SK-N-SH treated with all-trans-retinoic acid at 6 μM for 48 hours (cell line): ENCODE measurements at regions not wholly inside any gene's neighbourhood (a gene's known extent, or its start where the extent isn't known, plus 50 kb on each side); places are given as distances from the start of the nearest gene placed in this dataset.

Source experiments
- ATAC-seq: fragments of 200-7000 bp; cut with Tn5 transposase; 3 replicates; pipeline ENCODE4 v1.9.1; 2020; ENCODE audit warnings: mild to moderate bottlenecking, moderate library complexity
- ARNTL ChIP-seq: fragments of 450-650 bp; formaldehyde crosslinking; IDR thresholded peaks from 2 replicates; pipeline ENCODE4 v1.5.0; 2020; ENCODE audit warnings: low read depth, mild to moderate bottlenecking, moderate library complexity, borderline replicate concordance
- CSDC2 ChIP-seq: fragments of 250-450 bp; sonication (Bioruptor Pico); IDR thresholded peaks from 2 replicates; pipeline ENCODE4 v1.5.0; 2020; ENCODE audit warnings: mild to moderate bottlenecking, moderate library complexity
- GLIS3 ChIP-seq: fragments of 250-450 bp; sonication (Bioruptor Pico); IDR thresholded peaks from 2 replicates; pipeline ENCODE4 v1.5.0; 2020; ENCODE audit warnings: mild to moderate bottlenecking, moderate library complexity
- OSR1 ChIP-seq: fragments of 250-450 bp; sonication (Bioruptor Pico); IDR thresholded peaks from 2 replicates; pipeline ENCODE4 v1.8.0; 2022; ENCODE audit warnings: moderate library complexity, mild to moderate bottlenecking, inconsistent platforms
- PPARA ChIP-seq: fragments of 250-450 bp; sonication (Bioruptor Pico); IDR thresholded peaks from 2 replicates; pipeline ENCODE4 v1.5.0; 2020; ENCODE audit warnings: mild to moderate bottlenecking, borderline replicate concordance
- RARB ChIP-seq: fragments of 250-450 bp; sonication (Bioruptor Pico); IDR thresholded peaks from 2 replicates; pipeline ENCODE4 v1.8.0; 2021; ENCODE audit warnings: mild to moderate bottlenecking, moderate library complexity
- TCF4 ChIP-seq: fragments of 250-450 bp; sonication (Bioruptor Pico); IDR thresholded peaks from 2 replicates; pipeline ENCODE4 v1.8.0; 2021; ENCODE audit warnings: mild to moderate bottlenecking, moderate library complexity, borderline replicate concordance
- TOX ChIP-seq: fragments of 250-450 bp; sonication (Bioruptor Pico); IDR thresholded peaks from 2 replicates; pipeline ENCODE4 v1.8.0; 2021; ENCODE audit warnings: mild to moderate bottlenecking, moderate library complexity, borderline replicate concordance
- ZC3H10 ChIP-seq: fragments of 250-450 bp; sonication (Bioruptor Pico); IDR thresholded peaks from 2 replicates; pipeline ENCODE4 v1.5.1; 2021; ENCODE audit warnings: mild to moderate bottlenecking, moderate library complexity
- ZFP3 ChIP-seq: fragments of 250-450 bp; sonication (Bioruptor Pico); IDR thresholded peaks from 2 replicates; pipeline ENCODE4 v1.5.0; 2020; ENCODE audit warnings: mild to moderate bottlenecking, moderate library complexity
- ZNF565 ChIP-seq: fragments of 450-650 bp; formaldehyde crosslinking; conservative IDR thresholded peaks from 2 replicates; pipeline ENCODE4 v1.5.0; 2020; ENCODE audit warnings: low read depth, mild to moderate bottlenecking, moderate library complexity
- ZNF70 ChIP-seq: fragments of 450-650 bp; formaldehyde crosslinking; IDR thresholded peaks from 2 replicates; pipeline ENCODE4 v1.5.0; 2020; ENCODE audit warnings: mild to moderate bottlenecking, moderate library complexity
- ZNF8 ChIP-seq: fragments of 450-650 bp; formaldehyde crosslinking; IDR thresholded peaks from 2 replicates; pipeline ENCODE4 v1.5.0; 2020; ENCODE audit warnings: mild to moderate bottlenecking, moderate library complexity
- TF ChIP-seq, protein P1 (sequence below): fragments of 250-450 bp; sonication (Bioruptor Pico); IDR thresholded peaks from 2 replicates; pipeline ENCODE4 v1.8.0; 2021; ENCODE audit warnings: low read depth, mild to moderate bottlenecking, moderate library complexity, borderline replicate concordance
- TF ChIP-seq, protein P2 (sequence below): fragments of 250-450 bp; sonication (Bioruptor Pico); IDR thresholded peaks from 2 replicates; pipeline ENCODE4 v1.5.0; 2020; ENCODE audit warnings: mild to moderate bottlenecking, moderate library complexity
- TF ChIP-seq, protein P3 (sequence below): fragments of 250-450 bp; sonication (Bioruptor Pico); IDR thresholded peaks from 2 replicates; pipeline ENCODE4 v1.5.1; 2021; ENCODE audit warnings: mild to moderate bottlenecking, moderate library complexity
- TF ChIP-seq, protein P4 (sequence below): fragments of 250-450 bp; sonication (Bioruptor Pico); IDR thresholded peaks from 2 replicates; pipeline ENCODE4 v1.8.0; 2020; ENCODE audit warnings: mild to moderate bottlenecking, moderate library complexity, borderline replicate concordance
- TF ChIP-seq, protein P5 (sequence below): fragments of 250-450 bp; sonication (Bioruptor Pico); IDR thresholded peaks from 2 replicates; pipeline ENCODE4 v1.5.1; 2020; ENCODE audit warnings: low read depth, mild to moderate bottlenecking, moderate library complexity

DNA sequence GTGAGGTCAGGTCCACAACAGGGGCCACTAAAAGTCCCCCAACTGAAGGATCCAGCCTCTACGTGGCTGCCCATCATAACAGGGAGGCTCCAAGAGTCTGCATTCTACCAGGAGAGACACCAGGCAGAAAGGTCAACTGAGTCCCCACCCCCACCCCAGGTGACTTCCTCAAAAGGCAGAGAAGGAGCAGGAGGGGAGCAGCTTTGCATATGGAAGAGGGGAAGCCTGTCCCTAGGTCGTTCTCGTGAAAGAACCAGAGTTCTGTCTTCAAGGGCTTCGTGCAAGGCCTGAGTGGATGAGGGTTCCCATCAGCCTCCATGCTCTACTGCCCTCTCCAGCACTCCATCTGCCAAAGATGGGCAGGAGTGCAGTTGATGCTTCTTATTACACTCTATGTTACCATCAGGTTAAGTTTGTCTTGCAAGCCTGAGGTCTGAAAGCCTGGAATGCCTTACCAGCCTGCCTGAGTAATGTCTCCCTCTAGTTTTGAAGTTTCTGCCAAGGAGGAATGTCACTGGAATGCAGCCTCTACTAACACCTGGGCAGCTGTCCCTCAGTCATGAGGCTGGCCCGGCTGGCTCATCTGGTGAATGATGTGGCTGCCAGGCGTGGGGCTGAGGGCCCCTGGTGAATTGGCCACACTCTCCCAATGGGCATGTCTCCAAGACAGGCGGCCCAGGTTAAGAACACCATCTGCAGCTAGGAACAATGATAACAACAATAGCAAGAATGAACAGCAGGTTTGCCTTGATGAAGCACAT is 54.3 kb upstream of the SMNDC1 start:
- no peak for TF ChIP-seq ZNF70
- TF ChIP-seq, protein P1, sequence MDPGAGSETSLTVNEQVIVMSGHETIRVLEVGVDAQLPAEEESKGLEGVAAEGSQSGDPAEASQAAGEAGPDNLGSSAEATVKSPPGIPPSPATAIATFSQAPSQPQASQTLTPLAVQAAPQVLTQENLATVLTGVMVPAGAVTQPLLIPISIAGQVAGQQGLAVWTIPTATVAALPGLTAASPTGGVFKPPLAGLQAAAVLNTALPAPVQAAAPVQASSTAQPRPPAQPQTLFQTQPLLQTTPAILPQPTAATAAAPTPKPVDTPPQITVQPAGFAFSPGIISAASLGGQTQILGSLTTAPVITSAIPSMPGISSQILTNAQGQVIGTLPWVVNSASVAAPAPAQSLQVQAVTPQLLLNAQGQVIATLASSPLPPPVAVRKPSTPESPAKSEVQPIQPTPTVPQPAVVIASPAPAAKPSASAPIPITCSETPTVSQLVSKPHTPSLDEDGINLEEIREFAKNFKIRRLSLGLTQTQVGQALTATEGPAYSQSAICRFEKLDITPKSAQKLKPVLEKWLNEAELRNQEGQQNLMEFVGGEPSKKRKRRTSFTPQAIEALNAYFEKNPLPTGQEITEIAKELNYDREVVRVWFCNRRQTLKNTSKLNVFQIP, result no peak
- no peak for TF ChIP-seq ZNF8 (CRISPR knock-in tag)
- TF ChIP-seq, protein P2, sequence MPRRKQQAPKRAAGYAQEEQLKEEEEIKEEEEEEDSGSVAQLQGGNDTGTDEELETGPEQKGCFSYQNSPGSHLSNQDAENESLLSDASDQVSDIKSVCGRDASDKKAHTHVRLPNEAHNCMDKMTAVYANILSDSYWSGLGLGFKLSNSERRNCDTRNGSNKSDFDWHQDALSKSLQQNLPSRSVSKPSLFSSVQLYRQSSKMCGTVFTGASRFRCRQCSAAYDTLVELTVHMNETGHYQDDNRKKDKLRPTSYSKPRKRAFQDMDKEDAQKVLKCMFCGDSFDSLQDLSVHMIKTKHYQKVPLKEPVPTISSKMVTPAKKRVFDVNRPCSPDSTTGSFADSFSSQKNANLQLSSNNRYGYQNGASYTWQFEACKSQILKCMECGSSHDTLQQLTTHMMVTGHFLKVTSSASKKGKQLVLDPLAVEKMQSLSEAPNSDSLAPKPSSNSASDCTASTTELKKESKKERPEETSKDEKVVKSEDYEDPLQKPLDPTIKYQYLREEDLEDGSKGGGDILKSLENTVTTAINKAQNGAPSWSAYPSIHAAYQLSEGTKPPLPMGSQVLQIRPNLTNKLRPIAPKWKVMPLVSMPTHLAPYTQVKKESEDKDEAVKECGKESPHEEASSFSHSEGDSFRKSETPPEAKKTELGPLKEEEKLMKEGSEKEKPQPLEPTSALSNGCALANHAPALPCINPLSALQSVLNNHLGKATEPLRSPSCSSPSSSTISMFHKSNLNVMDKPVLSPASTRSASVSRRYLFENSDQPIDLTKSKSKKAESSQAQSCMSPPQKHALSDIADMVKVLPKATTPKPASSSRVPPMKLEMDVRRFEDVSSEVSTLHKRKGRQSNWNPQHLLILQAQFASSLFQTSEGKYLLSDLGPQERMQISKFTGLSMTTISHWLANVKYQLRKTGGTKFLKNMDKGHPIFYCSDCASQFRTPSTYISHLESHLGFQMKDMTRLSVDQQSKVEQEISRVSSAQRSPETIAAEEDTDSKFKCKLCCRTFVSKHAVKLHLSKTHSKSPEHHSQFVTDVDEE (CRISPR knock-in tag), result no peak
- no peak for TF ChIP-seq RARB (CRISPR knock-in tag)
- TF ChIP-seq GLIS3, result no peak
- no peak for TF ChIP-seq ZFP3
- TF ChIP-seq, protein P3, sequence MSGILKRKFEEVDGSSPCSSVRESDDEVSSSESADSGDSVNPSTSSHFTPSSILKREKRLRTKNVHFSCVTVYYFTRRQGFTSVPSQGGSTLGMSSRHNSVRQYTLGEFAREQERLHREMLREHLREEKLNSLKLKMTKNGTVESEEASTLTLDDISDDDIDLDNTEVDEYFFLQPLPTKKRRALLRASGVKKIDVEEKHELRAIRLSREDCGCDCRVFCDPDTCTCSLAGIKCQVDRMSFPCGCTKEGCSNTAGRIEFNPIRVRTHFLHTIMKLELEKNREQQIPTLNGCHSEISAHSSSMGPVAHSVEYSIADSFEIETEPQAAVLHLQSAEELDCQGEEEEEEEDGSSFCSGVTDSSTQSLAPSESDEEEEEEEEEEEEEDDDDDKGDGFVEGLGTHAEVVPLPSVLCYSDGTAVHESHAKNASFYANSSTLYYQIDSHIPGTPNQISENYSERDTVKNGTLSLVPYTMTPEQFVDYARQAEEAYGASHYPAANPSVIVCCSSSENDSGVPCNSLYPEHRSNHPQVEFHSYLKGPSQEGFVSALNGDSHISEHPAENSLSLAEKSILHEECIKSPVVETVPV (CRISPR knock-in tag), result no peak
- no peak for TF ChIP-seq TOX
- TF ChIP-seq, protein P4, sequence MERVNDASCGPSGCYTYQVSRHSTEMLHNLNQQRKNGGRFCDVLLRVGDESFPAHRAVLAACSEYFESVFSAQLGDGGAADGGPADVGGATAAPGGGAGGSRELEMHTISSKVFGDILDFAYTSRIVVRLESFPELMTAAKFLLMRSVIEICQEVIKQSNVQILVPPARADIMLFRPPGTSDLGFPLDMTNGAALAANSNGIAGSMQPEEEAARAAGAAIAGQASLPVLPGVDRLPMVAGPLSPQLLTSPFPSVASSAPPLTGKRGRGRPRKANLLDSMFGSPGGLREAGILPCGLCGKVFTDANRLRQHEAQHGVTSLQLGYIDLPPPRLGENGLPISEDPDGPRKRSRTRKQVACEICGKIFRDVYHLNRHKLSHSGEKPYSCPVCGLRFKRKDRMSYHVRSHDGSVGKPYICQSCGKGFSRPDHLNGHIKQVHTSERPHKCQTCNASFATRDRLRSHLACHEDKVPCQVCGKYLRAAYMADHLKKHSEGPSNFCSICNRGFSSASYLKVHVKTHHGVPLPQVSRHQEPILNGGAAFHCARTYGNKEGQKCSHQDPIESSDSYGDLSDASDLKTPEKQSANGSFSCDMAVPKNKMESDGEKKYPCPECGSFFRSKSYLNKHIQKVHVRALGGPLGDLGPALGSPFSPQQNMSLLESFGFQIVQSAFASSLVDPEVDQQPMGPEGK (CRISPR knock-in tag), result no peak
- TF ChIP-seq, protein P5, sequence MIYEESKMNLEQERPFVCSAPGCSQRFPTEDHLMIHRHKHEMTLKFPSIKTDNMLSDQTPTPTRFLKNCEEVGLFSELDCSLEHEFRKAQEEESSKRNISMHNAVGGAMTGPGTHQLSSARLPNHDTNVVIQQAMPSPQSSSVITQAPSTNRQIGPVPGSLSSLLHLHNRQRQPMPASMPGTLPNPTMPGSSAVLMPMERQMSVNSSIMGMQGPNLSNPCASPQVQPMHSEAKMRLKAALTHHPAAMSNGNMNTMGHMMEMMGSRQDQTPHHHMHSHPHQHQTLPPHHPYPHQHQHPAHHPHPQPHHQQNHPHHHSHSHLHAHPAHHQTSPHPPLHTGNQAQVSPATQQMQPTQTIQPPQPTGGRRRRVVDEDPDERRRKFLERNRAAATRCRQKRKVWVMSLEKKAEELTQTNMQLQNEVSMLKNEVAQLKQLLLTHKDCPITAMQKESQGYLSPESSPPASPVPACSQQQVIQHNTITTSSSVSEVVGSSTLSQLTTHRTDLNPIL (CRISPR knock-in tag), result no peak
- TF ChIP-seq TCF4, result no peak
- no peak for TF ChIP-seq ZC3H10
- no peak for ATAC-seq

DNA sequence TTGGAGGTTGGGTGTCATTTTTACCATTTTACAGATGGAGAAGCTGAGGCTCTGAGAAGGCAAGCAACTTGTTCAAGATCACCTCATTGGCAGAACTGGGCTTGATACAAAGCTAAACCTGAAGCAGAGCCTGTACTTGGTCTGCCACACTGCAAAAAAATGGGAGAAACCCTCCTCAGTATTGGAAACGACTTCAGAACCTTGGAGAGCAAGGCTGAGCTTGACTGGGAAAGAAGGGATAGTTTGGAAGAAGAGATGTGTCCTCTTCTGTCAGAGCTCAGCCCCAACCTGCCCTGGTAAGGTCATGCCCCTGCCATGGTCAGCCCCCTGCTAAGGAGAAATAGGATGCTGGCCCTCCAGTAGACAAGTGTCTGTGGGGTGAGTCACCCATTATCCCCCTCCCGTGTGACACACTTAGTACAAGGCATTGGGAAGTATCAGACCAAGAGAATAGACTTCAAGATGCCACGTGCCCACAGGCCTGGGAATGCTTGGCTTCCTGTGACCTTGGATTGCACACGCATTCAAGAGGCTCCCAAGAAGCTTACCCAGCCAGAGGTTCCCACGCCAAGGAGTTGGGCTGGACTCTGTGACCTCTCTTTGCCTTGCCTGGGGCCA is 56.2 kb upstream of the SMNDC1 start:
- peak; percentile 28 for ATAC-seq
- no peak for TF ChIP-seq ARNTL (CRISPR knock-in tag)
- TF ChIP-seq, protein P3 (CRISPR knock-in tag), result no peak
- TF ChIP-seq, all 23 proteins: peak for 0

DNA sequence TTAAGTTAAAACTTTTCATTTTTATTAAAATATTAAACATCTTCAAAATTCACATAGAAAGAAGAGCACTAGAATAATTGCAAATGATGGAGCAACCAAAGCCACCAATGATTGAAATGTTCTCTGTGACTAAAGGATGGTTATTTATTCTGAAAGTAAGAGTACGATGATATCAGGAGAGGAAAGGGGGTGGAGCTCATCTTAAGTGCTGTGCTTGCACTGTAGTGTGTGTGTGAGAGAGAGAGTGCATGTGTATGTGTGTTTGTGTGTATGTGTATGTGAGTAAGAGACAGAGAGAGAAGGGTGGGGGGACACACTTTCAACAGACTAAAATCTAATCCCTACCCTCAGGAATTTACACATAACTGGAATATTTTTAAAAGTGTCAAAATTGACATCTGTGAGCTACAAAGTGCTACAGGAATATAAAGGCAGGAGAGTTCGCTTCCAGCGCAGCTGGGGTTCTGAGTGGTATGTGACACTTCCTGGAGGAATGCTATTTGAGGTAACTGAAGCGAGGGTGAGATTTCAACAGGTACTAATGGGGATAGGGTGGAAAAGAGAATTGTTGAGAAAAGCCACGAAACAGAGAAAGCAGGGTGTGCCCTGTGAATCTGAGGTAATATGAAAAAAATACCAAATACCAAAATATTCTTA is 57.2 kb upstream of the SMNDC1 start:
- no peak for ATAC-seq
- TF ChIP-seq ZNF565 (CRISPR knock-in tag) (no peak), CSDC2 (CRISPR knock-in tag) (no peak), ZNF8 (CRISPR knock-in tag) (no peak), ARNTL (CRISPR knock-in tag) (no peak), OSR1 (CRISPR knock-in tag) (no peak), PPARA (no peak), ZFP3 (no peak), RARB (CRISPR knock-in tag) (no peak), ZNF70 (no peak)
- TF ChIP-seq, protein P3 (CRISPR knock-in tag), result no peak
- TF ChIP-seq, protein P4 (CRISPR knock-in tag), result no peak
- TF ChIP-seq, protein P5 (CRISPR knock-in tag), result no peak
